ENCODE measurements at regions not wholly inside any gene's neighbourhood (a gene's known extent, or its start where the extent isn't known, plus 50 kb on each side); places are given as distances from the start of the nearest gene placed in this dataset.

GRCh38 chr9:99712214-99712613, 109.5 kb upstream of the NR4A3 start (continued):
- TF ChIP-seq CHD7 (IDR thresholded peaks at IDR 0.05; ENCODE audit: insufficient replicate concordance, low read length): no peak
- TF ChIP-seq ZNF274 (IDR thresholded peaks at IDR 0.05; ENCODE audit: borderline replicate concordance, extremely low read depth, low read length): no peak
- no peak for TF ChIP-seq RXRA (IDR thresholded peaks at IDR 0.05; ENCODE audit: insufficient read depth, low read depth, low read length)
- no peak for TF ChIP-seq GABPA (IDR thresholded peaks at IDR 0.05; ENCODE audit: borderline replicate concordance, insufficient read depth, low read length)
- no peak for TF ChIP-seq MAX (IDR thresholded peaks at IDR 0.05)
- no peak for TF ChIP-seq JUND (IDR thresholded peaks at IDR 0.05; ENCODE audit: low read length)
- TF ChIP-seq GTF2F1 (IDR thresholded peaks at IDR 0.05; ENCODE audit: borderline replicate concordance, low read depth, low read length): no peak
- no peak for TF ChIP-seq NANOG (IDR thresholded peaks at IDR 0.05; ENCODE audit: insufficient read depth, low read depth, low read length, poor library complexity, severe bottlenecking)
- TF ChIP-seq POLR2AphosphoS5 (IDR thresholded peaks at IDR 0.05; ENCODE audit: low read depth, low read length): no peak
